ENCODE measurements at regions not wholly inside any gene's neighbourhood (a gene's known extent, or its start where the extent isn't known, plus 50 kb on each side); places are given as distances from the start of the nearest gene placed in this dataset.
"Not testable (repeated sequence)": the region's sequence is repeated elsewhere in the genome, so short reads cannot be mapped to it uniquely, and the experiment has no call there.

- DNase-seq, result no peak
These were observed 215.9 kb downstream of the RNF152 start for GRCh38 chr18:61676773-61677434.

GRCh38 chr18:61669320-61669719, 223.5 kb downstream of the RNF152 start:
- no peak for DNase-seq

- DNase-seq, result no peak
These were observed 225.8 kb downstream of the RNF152 start for GRCh38 chr18:61666876-61667590.

- DNase-seq, result no peak
These were observed 228.3 kb downstream of the RNF152 start for GRCh38 chr18:61664419-61665084.

- no peak for DNase-seq
These were observed 230.1 kb downstream of the RNF152 start for GRCh38 chr18:61662726-61663125.

- no peak for DNase-seq
These were observed 234.4 kb downstream of the RNF152 start for GRCh38 chr18:61658431-61658830.

- no peak for DNase-seq
These were observed 235.6 kb downstream of the RNF152 start for GRCh38 chr18:61657066-61657732.

- DNase-seq, result no peak
These were observed 237.2 kb downstream of the RNF152 start for GRCh38 chr18:61655630-61656029.

- DNase-seq, result no peak
These were observed 238.8 kb downstream of the RNF152 start for GRCh38 chr18:61653823-61654551.

GRCh38 chr18:61651880-61652268, 240.9 kb downstream of the RNF152 start:
- no peak for DNase-seq

GRCh38 chr18:61651145-61651879, 241.5 kb downstream of the RNF152 start:
- DNase-seq, result no peak

GRCh38 chr18:61643884-61644647, 248.7 kb downstream of the RNF152 start:
- DNase-seq, result no peak

- DNase-seq, result no peak
These were observed 252.9 kb downstream of the RNF152 start for GRCh38 chr18:61639886-61640285.

GRCh38 chr18:61637905-61638595, 254.8 kb downstream of the RNF152 start:
- no peak for DNase-seq

- DNase-seq, result no peak
These were observed 255.5 kb downstream of the RNF152 start for GRCh38 chr18:61637319-61637718.

- DNase-seq, result peak; percentile 18
These were observed 256.8 kb downstream of the RNF152 start for GRCh38 chr18:61635901-61636528.

GRCh38 chr18:61628085-61628484, 264.7 kb downstream of the RNF152 start:
- no peak for DNase-seq

GRCh38 chr18:61624631-61625030, 268.2 kb downstream of the RNF152 start:
- not testable (repeated sequence) for DNase-seq

GRCh38 chr18:61619783-61620182, 273.0 kb downstream of the RNF152 start:
- no peak for DNase-seq

GRCh38 chr18:61618816-61619215, 274.0 kb downstream of the RNF152 start:
- DNase-seq, result no peak
